ENCODE measurements at regions not wholly inside any gene's neighbourhood (a gene's known extent, or its start where the extent isn't known, plus 50 kb on each side); places are given as distances from the start of the nearest gene placed in this dataset.

DNA sequence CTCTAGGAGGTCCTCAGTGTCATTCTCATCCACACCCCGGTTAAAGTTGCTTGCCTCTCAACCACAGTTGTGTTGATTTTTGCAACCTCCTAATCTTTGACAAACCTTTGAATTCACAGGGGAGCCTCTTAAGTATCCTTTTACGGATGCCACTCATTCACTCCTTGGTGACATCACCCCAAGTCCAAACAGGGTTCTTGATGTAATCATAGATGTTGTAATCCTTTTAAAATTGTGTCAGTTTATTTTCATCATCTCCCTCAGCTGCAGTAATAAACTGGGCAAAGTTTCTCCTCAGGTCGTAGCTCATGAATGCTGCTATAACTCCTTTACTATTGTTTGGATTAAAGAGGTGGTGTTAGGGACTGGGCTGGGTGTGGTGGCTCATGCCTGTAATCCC is 637.2 kb upstream of the NUDT12 start:
- H3K79me2 ChIP-seq (ENCODE audit: insufficient read depth, low read length) = no peaks in the 10 kb centered on the region
- H3K4me2 ChIP-seq (ENCODE audit: low read length) = no peak overlapping the region
- H3K9me3 ChIP-seq (ENCODE audit: low read length) = no peaks in the 10 kb centered on the region
- H3K9ac ChIP-seq (ENCODE audit: low read length) = no peak overlapping the region
- no peak overlapping the region for H3K4me3 ChIP-seq (ENCODE audit: low read depth, low read length, poor library complexity, severe bottlenecking)
- no peaks in the 10 kb centered on the region for H3K36me3 ChIP-seq (ENCODE audit: insufficient read depth, low read length)
- TF ChIP-seq EZH2 (IDR thresholded peaks at IDR 0.05; ENCODE audit: borderline replicate concordance, low read length) = no peak
- TF ChIP-seq, protein P1, sequence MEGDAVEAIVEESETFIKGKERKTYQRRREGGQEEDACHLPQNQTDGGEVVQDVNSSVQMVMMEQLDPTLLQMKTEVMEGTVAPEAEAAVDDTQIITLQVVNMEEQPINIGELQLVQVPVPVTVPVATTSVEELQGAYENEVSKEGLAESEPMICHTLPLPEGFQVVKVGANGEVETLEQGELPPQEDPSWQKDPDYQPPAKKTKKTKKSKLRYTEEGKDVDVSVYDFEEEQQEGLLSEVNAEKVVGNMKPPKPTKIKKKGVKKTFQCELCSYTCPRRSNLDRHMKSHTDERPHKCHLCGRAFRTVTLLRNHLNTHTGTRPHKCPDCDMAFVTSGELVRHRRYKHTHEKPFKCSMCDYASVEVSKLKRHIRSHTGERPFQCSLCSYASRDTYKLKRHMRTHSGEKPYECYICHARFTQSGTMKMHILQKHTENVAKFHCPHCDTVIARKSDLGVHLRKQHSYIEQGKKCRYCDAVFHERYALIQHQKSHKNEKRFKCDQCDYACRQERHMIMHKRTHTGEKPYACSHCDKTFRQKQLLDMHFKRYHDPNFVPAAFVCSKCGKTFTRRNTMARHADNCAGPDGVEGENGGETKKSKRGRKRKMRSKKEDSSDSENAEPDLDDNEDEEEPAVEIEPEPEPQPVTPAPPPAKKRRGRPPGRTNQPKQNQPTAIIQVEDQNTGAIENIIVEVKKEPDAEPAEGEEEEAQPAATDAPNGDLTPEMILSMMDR (IDR thresholded peaks at IDR 0.05; ENCODE audit: low read length) = no peak
- H3K27me3 ChIP-seq (ENCODE audit: insufficient read depth, low read length) = no peaks in the 10 kb centered on the region
- H2AFZ ChIP-seq (ENCODE audit: low read length) = no peak overlapping the region
- no peaks in the 10 kb centered on the region for H3K4me1 ChIP-seq (ENCODE audit: insufficient read depth, low read length, severe bottlenecking)
- no peaks in the 10 kb centered on the region for H3K9me2 ChIP-seq (ENCODE audit: low read depth, low read length)
- H3F3A ChIP-seq (ENCODE audit: insufficient read depth, low read length) = no peaks in the 10 kb centered on the region
- H4K20me1 ChIP-seq (ENCODE audit: insufficient read depth, low read length) = no peaks in the 10 kb centered on the region
- H3K27ac ChIP-seq (ENCODE audit: low read depth, low read length, poor library complexity, severe bottlenecking) = no peak overlapping the region

DNA sequence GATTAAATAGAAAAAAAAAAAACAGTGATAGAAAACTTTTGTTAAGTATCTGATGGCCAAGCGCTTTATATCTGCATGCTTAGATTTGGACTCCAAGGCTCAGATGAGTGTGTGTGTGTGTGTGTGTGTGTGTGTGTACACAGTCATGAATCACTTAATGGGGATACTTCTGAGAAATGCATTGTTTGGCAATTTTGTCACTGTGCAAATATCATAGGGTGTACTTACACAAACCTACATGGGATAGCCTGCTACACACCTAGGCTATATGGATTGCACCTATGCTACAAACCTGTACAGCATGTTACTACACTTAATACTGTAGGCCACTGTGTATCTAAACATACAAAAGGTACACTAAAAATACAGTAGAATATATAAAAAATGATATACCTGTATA is 635.6 kb upstream of the NUDT12 start:
- no peak overlapping the region for H3K27ac ChIP-seq (ENCODE audit: low read depth, low read length, poor library complexity, severe bottlenecking)
- H2AFZ ChIP-seq (ENCODE audit: low read length) = no peak overlapping the region
- no peaks in the 10 kb centered on the region for H3K9me2 ChIP-seq (ENCODE audit: low read depth, low read length)
- H3K4me1 ChIP-seq (ENCODE audit: insufficient read depth, low read length, severe bottlenecking) = no peaks in the 10 kb centered on the region
- no peaks in the 10 kb centered on the region for H3K9me3 ChIP-seq (ENCODE audit: low read length)
- H3K9ac ChIP-seq (ENCODE audit: low read length) = no peak overlapping the region
- H3K27me3 ChIP-seq (ENCODE audit: insufficient read depth, low read length) = no peaks in the 10 kb centered on the region
- H3K4me2 ChIP-seq (ENCODE audit: low read length) = no peak overlapping the region
- H3F3A ChIP-seq (ENCODE audit: insufficient read depth, low read length) = no peaks in the 10 kb centered on the region
- no peaks in the 10 kb centered on the region for H4K20me1 ChIP-seq (ENCODE audit: insufficient read depth, low read length)
- no peak overlapping the region for H3K4me3 ChIP-seq (ENCODE audit: low read depth, low read length, poor library complexity, severe bottlenecking)
- H3K79me2 ChIP-seq (ENCODE audit: insufficient read depth, low read length) = no peaks in the 10 kb centered on the region
- TF ChIP-seq EZH2 (IDR thresholded peaks at IDR 0.05; ENCODE audit: borderline replicate concordance, low read length) = no peak
- TF ChIP-seq, protein P1 (IDR thresholded peaks at IDR 0.05; ENCODE audit: low read length) = no peak
- H3K36me3 ChIP-seq (ENCODE audit: insufficient read depth, low read length) = no peaks in the 10 kb centered on the region

GRCh38 chr5:104189909-104190308 is 627.3 kb upstream of the NUDT12 start:
- no peaks in the 10 kb centered on the region for H3K4me1 ChIP-seq (ENCODE audit: insufficient read depth, low read length, severe bottlenecking)
- H3F3A ChIP-seq (ENCODE audit: insufficient read depth, low read length) = no peaks in the 10 kb centered on the region
- H3K9me2 ChIP-seq (ENCODE audit: low read depth, low read length) = no peaks in the 10 kb centered on the region
- H3K4me2 ChIP-seq (ENCODE audit: low read length) = no peak overlapping the region
- H3K79me2 ChIP-seq (ENCODE audit: insufficient read depth, low read length) = no peaks in the 10 kb centered on the region
- no peaks in the 10 kb centered on the region for H3K27me3 ChIP-seq (ENCODE audit: insufficient read depth, low read length)
- H3K4me3 ChIP-seq (ENCODE audit: low read depth, low read length, poor library complexity, severe bottlenecking) = no peak overlapping the region
- H4K20me1 ChIP-seq (ENCODE audit: insufficient read depth, low read length) = no peaks in the 10 kb centered on the region
- peaks cover 3% of the 10 kb centered on the region; the same call in 1 of the 2 replicates for H3K9me3 ChIP-seq (ENCODE audit: low read length)
- H3K9ac ChIP-seq (ENCODE audit: low read length) = no peak overlapping the region
- TF ChIP-seq EZH2 (IDR thresholded peaks at IDR 0.05; ENCODE audit: borderline replicate concordance, low read length) = no peak
- TF ChIP-seq, protein P1 (IDR thresholded peaks at IDR 0.05; ENCODE audit: low read length) = no peak
- no peak overlapping the region for H3K27ac ChIP-seq (ENCODE audit: low read depth, low read length, poor library complexity, severe bottlenecking)
- H2AFZ ChIP-seq (ENCODE audit: low read length) = no peak overlapping the region
- no peaks in the 10 kb centered on the region for H3K36me3 ChIP-seq (ENCODE audit: insufficient read depth, low read length)
